ENCODE measurements at regions not wholly inside any gene's neighbourhood (a gene's known extent, or its start where the extent isn't known, plus 50 kb on each side); places are given as distances from the start of the nearest gene placed in this dataset.

DNA sequence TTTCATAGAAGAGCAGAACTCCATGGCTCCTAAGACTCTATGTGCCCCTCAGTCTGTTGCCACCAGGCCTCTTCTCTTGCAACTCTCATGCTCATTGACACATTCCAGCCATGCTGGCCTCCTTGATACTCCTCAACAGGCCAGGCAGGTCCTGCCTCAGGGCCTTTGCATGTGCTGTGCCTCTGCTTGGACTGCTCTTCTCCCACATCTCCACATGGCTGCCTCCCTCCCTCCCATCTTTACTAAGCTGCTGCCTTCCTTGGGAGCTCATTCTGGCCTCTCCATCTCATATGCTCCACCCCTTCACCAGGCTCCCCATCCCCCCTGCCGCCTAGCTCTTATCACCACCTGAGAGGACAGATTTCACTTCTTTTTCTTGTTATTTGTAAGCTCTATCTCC, 103.8 kb upstream of the GPR26 start:
- no peak for DNase-seq

DNA sequence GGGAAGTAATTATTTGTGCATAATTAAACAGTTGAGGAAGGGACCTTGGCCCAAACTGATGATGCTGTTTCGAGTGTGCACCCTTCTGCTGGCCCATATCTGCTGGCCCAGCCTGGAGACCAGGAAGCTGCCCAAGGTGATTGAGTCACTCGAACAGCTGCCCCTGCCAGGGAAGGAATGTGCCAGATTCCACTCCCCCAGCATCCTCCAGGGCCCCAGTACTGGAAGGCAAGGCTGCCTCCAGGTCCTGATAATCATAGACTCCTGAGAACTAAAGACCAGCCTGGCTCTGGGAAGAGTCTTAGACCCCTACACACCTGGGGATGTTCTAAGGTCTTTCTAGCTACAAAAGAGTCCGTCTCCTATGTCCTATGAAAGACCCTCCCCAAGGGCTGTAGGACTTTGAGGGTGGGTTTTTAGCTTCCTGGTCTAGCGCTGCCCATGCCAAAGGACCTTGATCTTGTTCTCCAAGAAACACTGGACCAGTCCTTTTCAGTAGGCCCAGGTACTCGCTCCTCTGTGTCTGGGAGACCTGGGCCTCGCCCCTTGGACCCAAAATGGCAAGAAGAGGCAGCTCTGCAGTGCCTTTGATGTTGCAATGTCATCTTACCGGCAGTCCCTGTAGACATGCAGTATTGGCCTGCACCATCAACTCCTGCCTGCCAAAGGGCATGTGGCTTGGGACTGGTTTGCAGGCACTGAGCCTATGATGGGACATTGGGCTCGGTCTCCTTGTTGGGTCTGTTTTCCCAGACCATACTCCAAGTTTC, 103.2 kb upstream of the GPR26 start:
- DNase-seq: no peak

DNA sequence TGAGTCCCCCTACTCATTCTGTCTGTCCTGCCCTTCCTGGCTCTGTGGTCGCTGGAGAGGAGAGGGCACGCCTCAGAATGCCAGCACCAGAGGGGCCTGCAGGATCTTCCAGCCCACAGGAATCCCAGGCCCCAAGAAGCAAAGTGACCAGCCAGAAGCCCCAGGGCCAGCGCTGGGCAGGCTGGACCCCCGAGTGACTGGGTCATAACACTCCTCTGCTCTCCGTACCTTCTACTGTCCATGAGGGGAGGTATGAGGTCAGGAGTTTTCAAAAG, 102.6 kb upstream of the GPR26 start:
- DNase-seq: no peak

DNA sequence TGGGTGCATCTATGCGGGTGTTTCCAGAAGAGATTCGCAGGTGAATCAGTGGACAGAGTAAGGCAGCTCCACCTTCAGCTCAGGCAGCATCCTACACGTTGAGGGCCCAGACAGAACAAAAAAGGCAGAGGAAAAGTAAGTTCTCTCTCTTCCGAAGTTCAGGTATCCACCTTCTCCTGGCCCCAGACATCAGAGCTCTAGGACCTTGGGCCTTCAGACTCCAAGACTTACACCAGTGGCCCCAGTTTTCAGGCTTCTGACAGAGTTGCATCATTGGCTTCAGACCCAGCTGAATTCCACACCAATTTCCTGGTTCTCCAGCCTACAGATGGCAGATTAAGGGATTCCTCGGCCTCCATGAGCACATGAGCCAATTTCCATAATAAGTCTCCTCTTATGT, 102.2 kb upstream of the GPR26 start:
- no peak for DNase-seq

DNA sequence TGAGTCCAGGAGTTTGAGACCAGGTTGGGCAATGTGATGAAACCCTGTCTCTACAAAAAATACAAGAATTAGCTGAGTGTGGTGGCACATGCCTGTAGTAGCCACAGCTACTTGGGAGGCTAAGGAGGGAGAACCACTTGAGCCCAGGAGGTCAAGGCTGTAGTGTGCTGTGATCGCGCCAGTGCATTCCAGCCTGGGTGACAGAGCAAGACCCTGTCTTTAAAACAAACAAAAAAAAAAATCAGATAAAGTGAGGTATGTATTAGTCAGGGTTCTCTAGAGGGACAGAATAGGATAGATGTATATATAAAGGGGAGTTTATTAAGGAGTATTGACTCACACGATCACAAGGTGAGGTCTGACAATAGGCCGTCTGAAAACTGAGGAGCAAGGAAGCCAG, 101.5 kb upstream of the GPR26 start:
- DNase-seq: no peak

DNA sequence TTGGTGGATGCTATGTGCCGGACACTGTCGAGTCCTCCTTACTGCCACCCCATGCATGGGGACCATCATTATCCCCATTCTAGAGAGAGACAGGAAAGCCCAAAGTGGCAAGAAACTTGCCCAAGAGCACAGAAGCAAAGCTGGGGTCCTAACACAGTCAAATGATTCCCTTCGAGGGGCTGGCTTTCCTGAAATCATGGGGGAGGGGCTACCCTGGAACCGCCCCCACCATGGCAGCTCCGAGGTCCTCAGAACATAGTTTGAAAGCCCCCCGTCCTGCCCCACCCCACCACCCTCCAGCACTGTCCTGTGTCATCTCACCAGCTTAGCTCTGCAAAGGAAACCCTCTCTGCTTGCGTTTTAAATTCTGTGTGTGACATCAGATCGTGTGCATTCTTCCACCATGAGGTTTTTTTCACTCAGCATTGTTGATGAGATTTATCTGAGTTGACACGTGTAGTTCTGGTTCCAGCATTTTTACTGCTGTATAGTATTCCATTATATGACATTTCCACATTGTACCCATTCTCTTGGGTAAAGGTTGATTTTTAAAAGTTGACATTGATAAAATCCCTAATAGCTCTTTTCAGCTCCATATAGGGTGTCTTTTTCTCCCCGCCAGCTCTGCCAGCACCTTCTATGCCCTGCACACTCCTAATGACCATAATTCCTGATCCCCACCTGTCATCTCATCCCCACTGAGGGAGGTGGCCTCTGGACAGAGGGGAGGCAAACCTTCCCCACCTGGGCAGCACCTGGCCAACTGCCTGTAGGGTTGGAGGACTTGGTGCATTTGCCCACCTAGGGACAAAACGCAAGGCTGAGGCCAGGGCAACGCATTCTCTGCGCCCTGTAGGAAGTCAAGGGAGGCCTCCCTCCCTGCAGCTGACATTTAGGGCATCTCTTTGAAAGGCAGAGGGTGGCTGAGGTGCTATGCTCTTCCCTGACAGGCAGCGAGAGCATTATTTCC, 100.2 kb upstream of the GPR26 start:
- DNase-seq: no peak

DNA sequence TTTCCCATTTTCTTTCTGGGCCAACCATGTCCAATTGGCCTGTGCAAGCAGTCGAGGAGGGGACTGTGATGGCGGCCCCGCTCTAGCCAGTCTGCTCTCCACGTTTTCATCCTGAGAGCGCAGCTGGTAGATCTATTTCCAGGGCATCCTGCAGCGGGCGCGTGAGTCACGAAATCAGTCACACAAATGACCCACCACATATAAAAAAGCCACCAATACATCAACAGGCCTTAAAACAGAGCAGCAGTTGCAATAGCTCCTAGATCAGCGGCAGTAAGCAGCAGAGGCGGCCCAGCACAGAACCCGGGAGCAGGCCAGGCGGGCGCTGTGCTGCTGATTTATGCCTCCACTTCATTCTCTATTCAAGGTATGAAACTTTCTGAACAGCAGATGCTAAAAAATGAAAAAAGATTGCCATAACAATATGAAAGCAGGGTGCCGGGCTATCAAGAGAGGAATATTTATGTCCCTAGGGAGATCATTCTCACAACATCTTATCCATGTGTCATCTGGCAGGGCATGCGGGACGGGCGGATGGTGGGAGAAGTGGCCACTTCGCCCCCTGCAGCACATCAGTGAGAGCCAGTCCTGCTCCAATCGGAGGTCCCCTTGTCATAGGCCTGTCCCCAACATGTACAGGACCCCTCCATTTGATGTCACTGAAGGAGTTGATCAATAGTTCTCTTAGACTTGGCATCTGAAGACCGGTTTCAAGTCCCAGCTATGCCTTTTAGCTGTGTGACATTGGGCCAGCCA, 98.0 kb upstream of the GPR26 start:
- no peak for DNase-seq

DNA sequence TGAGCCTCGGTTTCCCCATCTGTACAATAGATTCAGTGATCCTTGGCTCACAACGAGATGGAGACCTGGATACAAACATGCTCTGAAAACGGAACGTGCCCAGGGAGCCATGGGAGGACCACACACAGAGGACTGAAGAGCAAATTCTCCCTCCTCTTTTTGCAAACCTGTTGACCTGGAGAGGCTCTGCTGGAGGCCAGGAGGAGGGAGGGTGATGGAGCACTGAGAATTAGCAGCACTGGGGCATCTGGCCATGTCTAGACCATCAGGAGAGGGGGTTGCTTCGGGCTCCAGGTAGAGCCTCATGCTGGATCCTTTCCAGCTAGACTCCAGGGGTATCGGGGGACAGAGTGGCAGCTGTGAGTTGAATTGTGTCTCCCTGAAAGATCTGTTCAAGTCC, 97.4 kb upstream of the GPR26 start:
- DNase-seq: no peak

DNA sequence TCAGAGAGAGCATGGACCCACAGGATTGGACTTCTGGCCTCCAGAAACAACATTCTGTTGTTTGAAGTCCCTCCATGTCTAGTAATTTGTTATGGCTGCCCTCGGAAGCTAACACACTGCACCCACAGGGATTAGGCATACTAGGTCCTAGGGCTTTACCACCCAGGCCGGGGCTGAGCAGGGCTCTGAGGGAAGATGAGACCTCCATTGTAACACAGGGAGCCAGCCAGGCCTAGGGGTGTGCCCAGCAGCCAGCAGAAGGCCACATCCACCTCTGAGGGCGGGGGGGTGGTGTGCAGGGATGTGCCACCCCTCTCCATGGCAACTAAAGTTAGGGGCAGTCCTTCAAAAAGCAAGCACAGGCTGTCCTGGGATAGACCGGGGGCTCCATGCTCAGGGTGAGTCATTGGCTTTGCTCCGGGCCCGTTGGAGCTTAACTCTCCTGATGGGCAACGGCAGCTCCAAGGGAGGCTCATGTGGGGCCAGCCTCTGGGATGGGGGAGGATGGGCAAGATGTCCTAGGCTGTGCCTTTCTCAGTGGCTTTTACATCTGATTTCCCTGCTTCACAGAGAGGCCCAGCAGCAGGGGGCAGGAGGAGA, 96.6 kb upstream of the GPR26 start:
- no peak for DNase-seq

DNA sequence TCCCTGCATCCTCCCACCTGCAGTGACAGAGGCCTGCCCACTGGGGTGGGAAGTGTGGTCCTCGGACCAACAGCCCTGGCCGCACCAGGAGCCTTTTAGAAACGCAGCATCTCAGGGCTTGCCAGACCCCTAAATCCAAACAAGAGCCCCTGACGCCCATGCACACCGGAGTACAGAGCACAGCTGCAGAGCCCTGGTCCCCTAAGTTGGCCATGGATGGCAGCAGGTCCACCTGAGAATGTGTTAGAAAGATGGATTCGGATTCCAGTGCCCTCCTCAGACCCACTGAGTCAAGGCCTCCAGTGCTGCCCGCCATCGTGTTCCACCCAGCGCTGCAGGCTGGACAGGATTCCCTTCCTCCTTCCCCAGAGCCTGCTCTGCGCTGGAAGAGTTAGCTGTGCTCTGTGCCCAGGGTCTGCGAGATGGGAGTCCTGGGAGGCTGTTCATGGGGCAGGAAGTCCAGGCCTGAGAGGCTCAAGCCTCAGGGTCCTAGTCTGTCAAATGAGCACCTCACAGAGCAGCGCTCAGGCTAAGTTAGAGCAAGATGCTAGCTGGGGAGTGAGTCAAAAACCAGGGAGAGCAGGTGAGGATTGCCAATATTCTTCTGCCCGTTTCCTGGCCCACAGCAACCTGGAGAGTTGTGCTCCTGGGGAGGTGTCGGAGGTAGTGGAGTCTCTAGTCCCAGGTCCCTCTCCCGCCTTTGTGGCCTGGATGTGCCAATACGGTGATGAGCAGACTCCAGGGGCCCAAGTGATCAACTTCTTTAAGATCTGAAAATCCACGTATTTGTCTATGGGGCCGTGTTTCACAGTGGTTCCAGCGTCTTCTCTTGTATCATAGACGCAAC, 95.9 kb upstream of the GPR26 start:
- DNase-seq: no peak

DNA sequence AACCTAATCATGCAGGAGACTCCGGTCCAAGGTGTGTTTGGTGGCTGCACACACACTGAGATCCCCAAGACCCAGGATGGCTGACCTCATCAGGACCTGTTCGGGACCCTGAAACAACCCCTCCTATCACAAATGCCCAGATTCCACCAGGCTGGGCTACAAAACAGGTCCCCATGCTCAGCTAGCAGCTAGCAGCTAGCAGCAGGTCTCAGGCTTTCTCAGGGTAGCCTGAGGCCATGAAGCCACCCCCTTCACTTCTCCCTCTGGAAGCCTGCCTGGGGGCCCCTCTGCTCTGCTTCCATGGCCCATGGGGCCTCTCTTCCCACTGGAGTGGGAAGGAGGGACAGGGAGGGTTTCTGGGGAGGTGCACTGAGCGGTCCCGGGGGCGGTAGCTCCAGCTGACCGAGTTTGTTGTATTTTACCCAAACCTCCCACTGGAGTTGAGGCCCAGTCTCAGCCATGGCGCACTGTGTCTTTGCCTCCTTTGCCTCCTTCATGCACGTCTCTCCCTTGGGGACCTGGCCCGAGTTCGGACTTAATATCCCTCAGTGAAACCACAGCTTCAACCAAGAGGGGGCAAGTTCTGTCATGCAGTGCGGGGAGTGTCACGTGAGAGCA, 95.1 kb upstream of the GPR26 start:
- no peak for DNase-seq

DNA sequence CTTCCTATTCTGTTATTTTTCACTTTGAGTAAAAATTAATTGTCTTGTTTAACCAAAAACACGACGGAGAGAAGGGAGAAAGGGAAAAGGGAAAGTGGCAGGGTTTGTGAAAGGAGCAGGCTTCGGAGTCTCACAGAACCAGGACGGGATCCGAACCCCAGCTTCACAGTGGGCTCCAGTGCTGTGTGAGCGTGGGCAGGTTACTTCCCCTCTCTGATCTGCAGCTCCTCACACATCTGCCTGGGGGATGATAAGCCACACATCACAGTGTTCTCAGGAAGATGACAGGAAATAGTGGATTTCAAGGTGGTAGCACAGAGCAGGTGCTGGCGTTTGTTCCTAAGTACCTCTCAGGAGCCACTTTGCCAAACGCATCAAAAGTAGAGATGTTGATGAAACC, 94.2 kb upstream of the GPR26 start:
- no peak for DNase-seq

DNA sequence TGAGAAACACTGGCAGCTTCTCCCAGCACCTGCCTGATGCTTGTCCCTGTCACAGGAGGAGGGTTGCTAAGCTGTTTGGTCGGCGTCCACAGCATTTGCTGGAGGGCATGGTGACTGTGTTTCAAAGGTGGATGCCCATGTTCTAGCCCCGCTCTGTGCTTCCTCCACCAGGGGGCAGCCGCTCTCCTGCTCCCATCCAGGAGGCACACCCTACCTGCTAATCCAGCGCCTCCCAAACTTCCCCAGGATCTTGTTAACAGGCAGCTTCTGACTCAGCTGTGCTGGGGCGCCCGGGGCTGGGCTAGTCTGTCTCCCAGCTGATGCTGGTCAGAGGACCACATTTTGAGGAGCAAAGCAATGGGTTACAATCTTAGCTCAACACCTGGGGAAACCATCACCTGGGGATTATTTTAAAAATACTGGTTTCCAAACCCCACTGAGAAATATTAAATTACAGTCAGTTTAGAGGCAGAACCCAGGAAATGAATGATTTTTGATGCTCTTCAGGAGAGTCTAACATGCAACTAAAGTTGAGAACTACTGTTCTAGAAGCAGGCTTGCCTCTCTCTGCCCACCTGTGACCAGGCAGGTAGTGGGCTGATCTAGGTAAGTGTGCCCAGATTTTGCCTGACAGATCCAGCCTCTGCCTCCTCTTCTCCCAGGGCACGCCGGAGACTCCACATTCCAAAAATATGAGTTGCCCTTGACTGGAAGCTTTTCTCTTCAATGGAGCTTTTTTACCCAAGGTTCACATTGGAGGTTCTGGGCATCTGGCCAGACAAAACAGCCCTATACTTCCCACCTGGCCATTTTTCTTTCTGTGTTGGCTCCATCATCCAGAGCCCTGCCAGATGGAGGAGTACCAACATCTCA, 92.7 kb upstream of the GPR26 start:
- DNase-seq: peak; percentile 17

DNA sequence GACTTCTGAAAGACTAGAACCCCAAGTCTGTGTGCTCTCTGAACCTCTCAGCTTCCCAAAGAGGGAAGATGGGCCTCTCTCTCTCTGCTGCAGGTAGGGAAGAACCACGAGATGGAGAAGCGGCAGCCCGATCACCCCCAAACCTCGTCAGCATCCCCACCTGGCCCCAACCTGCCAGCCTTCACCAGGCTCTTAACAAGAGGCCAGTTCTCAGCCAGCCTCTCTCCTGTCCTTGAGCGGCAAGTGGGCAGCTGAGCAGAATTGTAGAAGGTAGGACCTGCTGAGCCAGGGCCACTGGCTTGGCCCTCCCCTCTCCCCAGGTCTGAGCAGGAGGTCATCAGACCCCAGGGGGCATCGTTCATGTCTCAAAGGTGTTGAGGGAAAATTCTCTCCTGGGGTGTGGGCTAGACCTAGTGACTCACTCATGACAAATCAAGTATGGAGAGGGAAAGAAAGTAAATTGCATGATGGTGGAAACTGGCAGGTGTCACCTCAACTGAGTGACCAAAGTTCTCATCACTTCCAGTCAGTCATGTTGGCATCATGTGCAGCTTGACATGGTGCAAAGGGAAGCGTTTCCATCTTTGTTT, 92.0 kb upstream of the GPR26 start:
- no peak for DNase-seq

DNA sequence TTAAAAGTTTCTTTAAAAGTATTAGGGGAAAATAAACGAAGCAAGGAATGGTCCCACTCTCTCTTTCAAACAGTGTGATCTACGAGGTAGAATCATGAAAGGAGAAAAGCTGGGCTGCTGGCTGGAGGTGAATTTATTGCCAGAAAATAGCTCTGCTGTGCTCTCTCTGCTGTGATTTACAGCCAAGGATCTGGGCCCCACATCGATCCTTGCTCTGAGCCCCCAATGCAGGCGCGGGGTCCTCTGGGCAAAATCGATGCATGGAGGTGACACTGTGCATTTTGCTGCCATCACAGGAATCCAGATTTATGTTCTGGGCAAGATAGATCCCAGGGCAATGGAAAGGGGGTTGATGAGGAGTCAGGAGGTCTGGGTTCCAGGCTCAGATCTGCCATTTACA, 91.0 kb upstream of the GPR26 start:
- no peak for DNase-seq

DNA sequence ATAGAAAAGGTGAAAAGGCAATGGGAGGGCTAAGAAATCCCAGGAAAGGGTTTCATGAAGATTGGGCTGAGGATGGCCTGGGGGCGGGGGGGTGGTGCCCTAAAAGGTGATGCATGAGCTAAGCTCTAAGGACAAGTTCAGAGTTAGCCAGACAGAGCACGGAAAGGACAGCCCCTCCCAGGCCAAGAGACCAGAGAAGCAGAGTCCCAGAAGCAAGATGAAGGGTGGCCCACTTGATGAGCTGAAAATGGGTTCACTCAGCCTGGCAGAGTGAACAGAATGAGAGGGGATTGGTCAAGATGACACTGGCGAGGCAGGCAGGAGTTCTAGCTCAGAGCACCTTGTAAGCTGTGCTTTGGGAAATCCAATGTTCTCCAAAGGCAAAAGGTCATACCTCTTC, 89.4 kb upstream of the GPR26 start:
- DNase-seq: no peak

DNA sequence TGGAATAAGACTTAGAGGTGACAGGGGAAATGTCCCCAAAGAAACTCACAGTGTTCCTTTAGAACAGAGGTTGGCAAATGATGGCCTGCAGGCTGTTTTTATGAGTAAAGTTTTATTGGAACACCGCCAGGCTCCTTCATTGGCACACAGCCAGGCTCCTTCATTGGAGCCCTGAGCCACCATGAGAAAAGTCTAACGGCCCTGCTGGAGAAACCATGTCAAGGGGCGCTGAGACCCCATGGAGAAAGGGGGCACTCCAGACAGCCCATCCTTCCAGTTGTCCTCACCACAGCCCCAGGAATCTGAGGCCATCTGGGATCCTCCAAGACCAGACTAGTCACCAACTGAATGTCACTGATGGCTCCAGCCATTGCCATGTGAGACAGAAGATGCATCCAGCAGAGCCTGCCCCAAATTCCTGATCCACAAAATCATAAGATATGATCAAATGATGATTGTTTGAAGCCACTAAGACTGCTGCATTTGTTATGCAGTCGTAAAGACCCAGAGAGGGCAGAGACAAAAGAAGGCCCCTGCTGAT, 88.2 kb upstream of the GPR26 start:
- DNase-seq: no peak

DNA sequence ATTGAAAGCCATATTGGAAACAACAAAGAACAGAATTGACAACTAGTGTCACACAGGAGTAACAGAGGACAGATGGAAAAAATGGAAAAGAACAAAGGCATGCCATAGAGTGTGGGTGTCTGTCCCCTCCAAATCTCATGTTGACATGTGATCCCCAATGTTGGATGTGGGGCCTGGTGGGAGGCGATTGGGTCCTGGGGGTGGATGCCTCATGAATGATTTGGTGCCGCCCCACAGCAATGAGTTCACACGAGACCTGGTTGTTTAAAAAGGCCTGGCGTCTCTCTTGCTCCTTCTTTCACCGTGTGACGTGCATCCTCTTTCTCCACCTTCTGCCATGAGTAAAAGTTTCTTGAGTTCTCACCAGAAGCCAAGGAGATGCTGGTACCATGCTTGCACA, 87.4 kb upstream of the GPR26 start:
- DNase-seq: no peak

DNA sequence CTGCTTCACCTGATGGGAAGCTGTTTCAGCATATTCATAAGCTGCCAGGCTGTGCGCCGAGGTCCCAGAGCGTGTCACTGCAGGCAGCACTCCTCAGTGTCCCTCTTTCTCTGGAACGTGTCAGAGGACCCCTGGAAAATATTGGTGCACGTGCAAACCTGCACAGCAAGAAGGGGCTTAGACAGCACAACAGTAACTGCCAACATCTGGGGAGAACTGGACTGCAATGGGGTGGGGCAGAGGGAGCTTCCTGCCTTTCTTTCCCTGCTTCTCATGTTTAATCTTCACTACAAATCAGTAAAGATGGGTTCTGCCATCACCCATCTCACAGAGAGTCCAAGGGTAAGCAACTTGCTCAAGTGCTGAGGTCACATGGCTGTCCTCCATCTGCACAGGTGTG, 86.5 kb upstream of the GPR26 start:
- DNase-seq: no peak

DNA sequence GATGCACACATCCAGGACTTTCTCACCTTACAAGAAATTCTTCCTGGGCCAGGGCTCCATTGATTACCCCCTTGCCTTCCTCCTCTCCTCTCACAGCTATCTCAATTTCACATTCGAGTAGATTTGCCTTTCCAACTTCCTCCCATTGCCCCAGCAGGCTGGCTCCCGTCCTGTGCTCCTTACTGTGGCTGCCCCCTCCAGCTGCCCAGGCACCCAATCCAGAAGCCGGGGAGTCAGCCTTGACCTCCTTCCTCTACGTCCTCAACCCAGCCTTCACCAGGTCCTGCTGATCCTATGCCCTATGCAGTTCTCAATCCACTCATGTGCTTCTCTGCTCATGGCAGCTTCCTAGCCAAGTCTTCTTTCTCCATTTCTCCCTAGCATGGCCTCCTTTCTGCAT, 85.7 kb upstream of the GPR26 start:
- no peak for DNase-seq

All from NCI-H1092 treated with DMSO at 0.1 percent for 48 hours (cell line).